ENCODE measurements at regions not wholly inside any gene's neighbourhood (a gene's known extent, or its start where the extent isn't known, plus 50 kb on each side); places are given as distances from the start of the nearest gene placed in this dataset.

- no peak overlapping the region for H3K27ac ChIP-seq
- TF ChIP-seq ZFX (IDR thresholded peaks at IDR 0.05) (no peak), CTCF (conservative IDR thresholded peaks at IDR 0.05) (no peak)
Measured at GRCh38 chr2:161055289-161055688, 104.9 kb upstream of the TANK start.

- no peak for TF ChIP-seq CTCF (conservative IDR thresholded peaks at IDR 0.05)
- TF ChIP-seq ZFX (IDR thresholded peaks at IDR 0.05): no peak
- H3K27ac ChIP-seq: no peak overlapping the region
Measured at GRCh38 chr2:161059388-161059787, 100.8 kb upstream of the TANK start.

- no peak overlapping the region for H3K27ac ChIP-seq
- no peak for TF ChIP-seq ZFX (IDR thresholded peaks at IDR 0.05)
- no peak for TF ChIP-seq CTCF (conservative IDR thresholded peaks at IDR 0.05)
Measured at GRCh38 chr2:161061786-161062185, 98.4 kb upstream of the TANK start.

GRCh38 chr2:161063157-161063945 is 96.9 kb upstream of the TANK start:
- no peak overlapping the region for H3K27ac ChIP-seq

GRCh38 chr2:161063946-161064306 is 96.3 kb upstream of the TANK start:
- no peak overlapping the region for H3K27ac ChIP-seq
- TF ChIP-seq CTCF (conservative IDR thresholded peaks at IDR 0.05) (peak; percentile 64), ZFX (IDR thresholded peaks at IDR 0.05) (no peak)

More at GRCh38 chr2:161063157-161063945, 96.9 kb upstream of the TANK start:
- TF ChIP-seq ZFX (IDR thresholded peaks at IDR 0.05) (no peak), CTCF (conservative IDR thresholded peaks at IDR 0.05) (peak; percentile 88)

- no peak overlapping the region for H3K27ac ChIP-seq
Measured at GRCh38 chr2:161067846-161068350, 92.3 kb upstream of the TANK start.

GRCh38 chr2:161068670-161069069 is 91.6 kb upstream of the TANK start:
- TF ChIP-seq ZFX (IDR thresholded peaks at IDR 0.05): no peak
- no peak for TF ChIP-seq CTCF (conservative IDR thresholded peaks at IDR 0.05)
- H3K27ac ChIP-seq: no peak overlapping the region

More at GRCh38 chr2:161067846-161068350, 92.3 kb upstream of the TANK start:
- no peak for TF ChIP-seq ZFX (IDR thresholded peaks at IDR 0.05)

All from C4-2B (cell line).